Hematopoietic multipotent progenitor cell (in vitro differentiated cells): ENCODE measurements at regions not wholly inside any gene's neighbourhood (a gene's known extent, or its start where the extent isn't known, plus 50 kb on each side); places are given as distances from the start of the nearest gene placed in this dataset.

Experiments used
- DNase-seq, 3 donors: peaks; one replicate each; pipeline ENCODE4 v3.0.0-alpha.2; 2011 to 2015; ENCODE audit warnings: low read depth in 2 of 3, low spot score in 2 of 3

DNA sequence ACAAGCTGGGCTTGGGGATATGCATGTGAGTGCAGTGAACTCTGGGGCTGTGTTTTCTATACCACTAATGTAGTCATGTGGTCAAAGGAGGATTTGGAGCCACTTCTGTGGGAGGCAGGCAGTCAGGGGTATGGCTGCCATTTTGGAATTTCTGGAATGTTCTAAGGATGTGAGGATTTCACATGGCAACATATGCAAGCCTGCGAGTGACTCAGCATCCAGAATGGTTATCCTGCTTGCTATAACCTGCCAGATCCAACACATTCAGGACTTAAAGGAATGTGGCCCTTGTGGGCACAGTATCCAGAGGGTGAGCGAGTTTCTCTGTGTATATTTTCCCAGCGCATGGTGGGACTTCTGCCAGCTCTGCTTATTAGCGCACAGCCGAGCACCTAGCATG, 249.2 kb upstream of the PWP1 start:
- DNase-seq, result no peak

DNA sequence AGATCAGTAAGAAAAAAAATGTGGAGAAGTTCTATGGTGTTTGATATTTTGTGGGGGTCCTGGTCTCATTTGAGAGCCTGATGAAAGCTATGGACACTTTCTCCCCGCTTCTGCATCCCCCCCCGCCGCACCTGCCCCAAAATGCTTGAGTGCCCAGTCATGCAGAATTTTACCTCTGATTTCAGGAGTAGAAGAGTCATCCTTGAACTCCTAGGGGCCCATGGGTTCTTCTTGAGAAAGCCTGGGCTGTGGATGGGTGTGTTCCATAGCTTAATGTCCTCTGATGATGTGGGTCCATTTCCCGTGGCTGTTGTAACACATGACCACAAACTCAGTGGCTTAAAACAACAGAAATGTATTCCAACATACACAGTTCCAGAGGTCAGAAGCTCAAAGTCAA, 248.8 kb upstream of the PWP1 start:
- no peak for DNase-seq

DNA sequence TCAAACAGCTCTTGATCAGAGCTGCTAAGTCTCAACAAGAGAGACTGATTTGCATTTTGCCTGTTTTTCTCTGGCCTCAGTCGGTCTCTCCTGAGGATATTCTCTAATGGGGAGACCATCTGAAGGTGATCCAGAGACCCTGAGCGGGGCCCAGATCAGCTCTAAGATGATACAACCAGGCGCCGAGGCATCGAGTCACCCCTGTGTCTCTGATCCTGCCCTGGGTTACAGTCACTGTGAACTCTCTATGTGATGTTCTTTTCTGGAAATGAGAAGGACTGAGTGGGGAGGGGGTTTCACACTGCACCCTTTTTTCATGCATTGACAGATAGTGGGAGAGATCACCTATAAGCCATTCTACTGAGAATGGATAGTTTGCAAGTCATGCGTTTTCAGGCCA, 247.6 kb upstream of the PWP1 start:
- DNase-seq, result no peak

GRCh38 chr12:107439026-107439738, 246.4 kb upstream of the PWP1 start:
- DNase-seq, result no peak

GRCh38 chr12:107440606-107441005, 245.0 kb upstream of the PWP1 start:
- no peak for DNase-seq

DNA sequence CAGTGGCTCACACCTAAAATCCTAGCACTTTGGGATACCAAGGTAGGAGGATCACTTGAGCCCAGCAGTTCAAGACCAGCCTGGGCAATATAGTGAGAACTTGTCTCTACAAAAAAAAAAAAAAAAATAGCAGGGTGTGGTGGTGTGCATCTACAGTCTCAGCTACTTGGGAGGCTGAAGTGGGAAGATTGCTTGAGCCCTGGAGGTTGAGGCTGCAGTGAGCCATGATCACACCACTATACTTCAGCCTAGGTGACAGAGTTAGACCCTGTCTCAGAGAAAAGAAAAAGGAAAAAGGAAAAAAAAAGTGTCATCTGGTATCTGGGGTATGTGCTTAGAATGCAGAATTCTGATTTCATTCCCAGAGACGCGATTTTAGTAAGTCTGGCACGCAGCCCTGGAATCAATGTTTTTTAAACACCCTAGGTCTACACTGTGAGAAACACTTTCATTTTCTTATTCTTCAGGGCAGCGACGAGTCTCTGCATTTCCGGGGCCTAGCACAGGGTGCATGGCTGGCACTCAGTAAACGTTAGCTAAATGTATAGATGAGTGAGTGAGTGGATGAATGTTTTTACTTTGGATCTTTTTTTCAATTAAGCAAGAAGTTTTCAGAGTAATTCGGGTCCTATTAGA, 243.8 kb upstream of the PWP1 start:
- DNase-seq, result no peak

DNA sequence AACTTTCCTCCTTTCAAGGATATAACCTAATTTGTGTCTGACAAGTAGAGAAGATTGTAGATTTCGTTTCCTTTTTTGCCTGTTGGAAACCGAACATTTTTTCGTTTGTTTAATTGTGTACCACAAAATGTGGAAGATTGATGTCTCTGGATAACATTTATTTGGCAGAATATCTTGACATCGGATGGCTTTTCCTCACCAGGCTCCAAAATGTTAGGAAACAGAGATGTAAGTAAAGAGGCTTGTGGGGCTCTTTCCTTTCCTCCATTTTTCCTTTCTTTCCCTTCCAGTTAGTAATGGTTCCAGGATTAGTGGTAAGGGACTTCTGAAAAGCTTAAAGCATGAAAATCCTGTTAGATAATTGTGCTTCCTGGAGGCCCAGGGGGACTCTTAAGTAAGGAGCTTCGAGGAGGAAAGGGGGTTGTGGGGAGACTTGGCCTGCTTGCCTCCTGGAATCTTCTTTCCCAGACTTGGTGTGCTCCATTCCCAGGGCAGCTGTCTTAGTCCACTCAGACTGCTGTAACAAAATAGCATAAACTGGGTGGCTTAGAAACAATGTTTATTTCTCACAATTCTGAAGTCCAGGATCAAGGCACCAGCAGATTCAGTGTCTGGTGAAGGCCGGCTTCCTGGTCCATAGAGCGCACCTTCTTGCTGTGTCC, 243.1 kb upstream of the PWP1 start:
- DNase-seq, result no peak

DNA sequence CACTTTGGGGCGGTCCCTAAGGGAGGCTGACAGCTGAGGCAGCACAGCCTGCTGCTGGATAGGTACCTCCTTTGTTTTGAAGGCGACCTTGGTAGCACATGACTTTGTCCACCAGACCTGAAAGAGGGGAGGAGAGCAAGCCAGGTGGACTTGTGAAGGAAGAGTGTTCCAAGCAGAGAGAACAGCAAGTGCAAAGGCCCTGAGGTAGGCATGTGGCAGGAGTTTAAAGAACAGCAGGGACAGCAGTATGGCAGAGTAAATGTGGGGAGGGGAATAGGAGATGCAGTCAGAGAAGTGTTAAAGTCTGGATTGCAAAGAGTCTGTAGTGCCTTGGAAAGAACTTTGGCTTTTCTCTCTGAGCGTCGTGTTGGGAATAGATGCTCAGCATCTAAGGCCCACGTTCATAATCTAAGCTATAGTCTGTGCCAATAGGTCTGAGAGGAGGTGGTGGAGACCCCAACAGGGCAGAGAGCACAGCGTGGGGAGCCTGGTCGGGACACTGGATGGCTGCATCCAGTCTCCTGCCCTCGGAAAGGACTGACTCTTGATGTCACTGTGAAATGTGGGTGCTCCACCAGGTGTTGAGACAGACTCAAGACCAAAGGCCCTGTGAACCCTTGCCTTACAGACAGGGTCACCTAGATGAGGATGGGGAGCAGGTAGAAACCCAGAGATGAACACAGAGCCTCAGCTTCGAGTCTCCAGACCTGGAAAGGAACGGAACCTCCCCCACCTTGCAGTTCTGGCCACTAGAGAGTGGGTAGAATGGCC, 242.1 kb upstream of the PWP1 start:
- DNase-seq, result no peak

DNA sequence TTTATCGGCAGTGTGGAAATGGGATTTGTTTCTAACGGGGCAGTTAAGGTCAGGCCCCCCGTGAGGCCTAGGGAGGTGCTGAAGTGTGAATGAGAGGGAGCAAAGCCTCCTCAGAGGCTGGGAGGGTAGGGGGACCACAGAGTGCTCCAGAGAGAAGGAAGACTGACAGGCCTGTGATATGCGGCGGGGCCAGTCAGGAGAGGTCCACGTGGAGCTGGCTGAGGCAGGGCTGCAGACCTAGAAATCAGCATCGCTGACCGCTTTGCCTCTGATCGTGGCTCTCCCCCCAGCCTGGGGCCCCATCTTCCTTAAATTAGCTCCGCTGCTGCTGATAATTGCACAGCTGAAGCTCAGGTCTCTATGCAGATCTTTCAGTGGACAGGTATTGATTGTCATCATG, 240.8 kb upstream of the PWP1 start:
- DNase-seq, result no peak

DNA sequence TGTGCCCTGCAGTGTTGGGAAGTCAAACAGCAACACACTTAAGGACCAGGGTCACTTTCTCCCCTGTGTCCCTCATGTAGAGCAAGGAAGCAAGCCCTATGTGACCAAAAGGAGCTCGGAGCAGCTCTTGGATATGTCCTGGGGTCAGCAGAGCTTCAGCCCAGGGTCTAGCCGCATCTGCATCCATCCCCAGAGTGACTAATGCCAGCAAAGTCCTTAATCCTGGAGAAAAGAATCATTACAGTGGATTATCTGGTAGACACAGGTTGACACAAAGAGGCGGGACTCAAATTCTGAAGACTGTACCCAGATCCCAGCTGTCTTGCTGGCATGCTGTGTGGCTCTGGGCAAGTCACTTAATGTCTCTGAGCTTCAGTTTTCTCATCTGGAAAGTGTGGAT, 239.1 kb upstream of the PWP1 start:
- DNase-seq, result no peak

- no peak for DNase-seq
These were observed 238.3 kb upstream of the PWP1 start for GRCh38 chr12:107447336-107447735.

DNA sequence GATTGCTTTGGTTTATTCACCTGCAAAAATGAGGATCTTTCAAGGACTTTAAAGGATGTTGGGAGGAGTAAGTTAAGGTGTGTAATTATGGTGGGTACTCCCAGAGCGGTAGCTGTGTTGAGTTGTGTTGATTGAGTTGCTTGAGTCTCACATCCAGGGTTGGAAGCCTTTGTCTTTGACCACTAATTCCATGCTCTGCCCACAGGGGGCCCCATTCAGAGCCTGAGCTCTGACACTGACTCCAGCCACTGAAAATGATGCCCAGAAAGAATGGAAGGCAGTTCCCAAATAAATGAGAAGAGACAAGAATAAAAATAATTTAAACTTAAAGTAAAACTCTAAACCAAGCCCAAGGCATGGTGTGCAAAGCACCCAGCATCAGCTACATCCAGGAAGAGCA, 237.4 kb upstream of the PWP1 start:
- DNase-seq, result peak in 1 of 3 donors; percentile 11

DNA sequence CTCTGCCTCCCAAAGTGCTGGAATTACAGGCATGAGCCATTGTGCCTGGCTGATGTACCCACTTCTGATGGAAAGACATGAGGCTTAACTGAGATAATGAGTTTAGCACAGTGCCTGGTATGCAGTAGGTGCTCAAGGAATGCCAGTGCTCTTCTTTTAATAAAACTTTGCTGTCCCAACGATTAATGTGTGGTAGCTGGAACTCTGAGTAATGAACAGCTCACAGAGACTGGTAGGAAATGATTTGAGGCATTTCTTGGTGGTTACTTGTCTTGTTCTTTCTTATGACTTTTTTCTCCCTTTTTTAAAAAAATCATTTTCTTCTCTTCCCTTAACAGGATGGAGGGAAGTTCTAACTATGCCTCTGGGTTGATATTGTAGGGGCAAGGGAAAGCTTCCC, 235.7 kb upstream of the PWP1 start:
- DNase-seq, result no peak

DNA sequence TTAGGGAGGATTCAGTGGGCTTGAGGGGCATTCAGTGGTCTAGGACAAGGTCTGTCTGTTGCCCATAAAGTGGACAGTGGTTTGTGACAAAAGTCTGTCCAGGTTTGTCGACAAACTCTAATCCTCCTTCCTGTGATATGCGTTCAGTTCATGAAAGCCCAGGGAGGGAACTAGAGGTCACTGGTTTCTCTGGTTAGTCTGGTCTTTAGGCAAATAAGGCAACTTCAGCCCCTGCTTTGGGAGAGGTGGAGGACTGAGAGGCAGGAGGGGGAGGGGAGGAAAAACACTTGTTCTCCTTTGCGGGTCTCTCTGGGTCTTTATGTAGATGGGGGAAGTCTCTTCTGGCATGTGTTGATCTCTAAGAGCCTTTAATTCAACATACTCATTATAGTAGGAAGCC, 235.1 kb upstream of the PWP1 start:
- no peak for DNase-seq

- no peak for DNase-seq
These were observed 234.4 kb upstream of the PWP1 start for GRCh38 chr12:107451246-107451645.

DNA sequence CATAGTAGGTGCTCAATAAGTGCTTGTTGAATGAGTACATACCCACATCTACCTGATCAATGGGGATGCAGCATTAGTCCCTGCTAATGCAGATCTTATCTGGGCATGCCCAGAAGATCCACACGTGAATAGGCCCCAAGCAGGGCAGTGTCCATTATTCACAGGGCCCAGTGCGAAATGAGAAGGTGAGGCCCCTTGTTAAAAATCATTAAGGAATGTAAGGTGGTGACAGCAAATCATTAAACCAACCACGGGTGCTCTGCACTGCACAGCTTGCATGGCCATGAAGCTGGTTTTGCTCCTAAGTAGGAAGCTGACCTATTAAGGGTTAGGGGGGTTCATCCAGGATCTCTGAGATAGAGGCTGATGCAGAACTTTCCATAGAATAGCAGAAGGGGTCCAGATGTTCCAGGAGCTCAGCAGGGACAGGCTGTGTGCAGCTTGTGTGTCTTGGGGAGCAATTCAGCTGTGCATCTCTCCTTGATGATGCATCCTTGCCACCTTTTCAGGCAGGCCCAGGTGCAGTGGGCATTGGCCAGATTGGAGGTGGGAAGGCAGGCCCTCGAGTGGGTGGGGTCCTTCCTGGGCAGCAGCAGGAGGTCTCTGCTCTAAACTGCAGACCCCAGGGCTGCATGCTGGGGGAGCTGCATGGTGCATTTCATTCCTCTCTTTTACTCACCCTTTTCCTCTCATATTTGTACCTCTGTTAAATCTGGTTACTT, 231.3 kb upstream of the PWP1 start:
- no peak for DNase-seq

DNA sequence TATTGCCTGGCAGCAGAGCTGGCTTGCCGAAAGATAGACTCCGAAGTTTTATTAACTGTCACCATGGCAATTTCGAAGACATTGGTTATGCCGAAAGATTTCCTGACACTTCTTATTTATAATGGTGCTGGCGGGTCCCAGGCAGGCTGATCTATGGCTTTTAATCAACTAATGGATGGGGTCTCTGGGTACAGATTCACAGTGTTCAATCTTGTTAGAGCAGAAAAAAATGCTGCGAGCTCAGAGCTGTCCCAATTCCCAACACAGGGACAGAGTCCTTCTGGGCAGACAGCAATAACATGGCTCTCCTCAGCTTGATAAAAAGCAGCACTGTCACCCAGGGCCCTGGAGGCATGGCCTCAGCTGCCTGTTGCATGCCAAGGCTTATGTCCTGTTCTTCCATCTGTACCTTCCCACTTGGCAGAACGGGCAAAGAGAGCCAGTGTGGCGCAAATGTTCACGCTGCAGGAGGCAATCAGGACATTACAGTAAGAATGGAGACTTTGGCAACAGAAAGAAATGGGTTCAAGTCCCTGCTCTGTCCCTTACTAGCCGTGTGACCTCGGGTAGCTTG, 228.2 kb upstream of the PWP1 start:
- no peak for DNase-seq

- no peak for DNase-seq
These were observed 227.4 kb upstream of the PWP1 start for GRCh38 chr12:107458163-107458562.

DNA sequence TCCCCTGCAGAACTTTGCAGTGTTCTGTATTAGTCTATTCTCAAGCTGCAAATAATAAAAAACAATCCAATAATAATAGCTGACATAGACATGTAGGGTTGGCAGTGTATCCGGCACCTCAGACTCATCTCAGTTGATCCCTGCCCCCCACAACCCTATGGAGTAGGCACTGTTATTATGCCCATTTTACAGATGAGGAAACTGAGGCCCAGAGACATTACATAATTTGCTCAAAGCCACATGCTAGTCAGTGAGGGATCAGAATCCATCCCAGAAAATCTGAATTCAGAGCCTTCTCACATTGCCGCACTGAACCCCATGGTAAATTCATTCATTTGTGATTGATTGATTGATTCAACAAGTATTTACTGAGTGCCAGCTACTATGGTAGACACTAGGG, 226.6 kb upstream of the PWP1 start:
- no peak for DNase-seq

GRCh38 chr12:107459641-107460040, 226.0 kb upstream of the PWP1 start:
- DNase-seq, result no peak
